HepG2 (cell line): ENCODE measurements at regions not wholly inside any gene's neighbourhood (a gene's known extent, or its start where the extent isn't known, plus 50 kb on each side); places are given as distances from the start of the nearest gene placed in this dataset.

Source experiments
- GZF1 ChIP-seq: sonication (generic); formaldehyde crosslinking; IDR thresholded peaks from 2 replicates; pipeline ENCODE4 v1.5.1; 2020; ENCODE audit warnings: mild to moderate bottlenecking, missing genetic modification reagents
- PAXIP1 ChIP-seq: sonication (generic); formaldehyde crosslinking; conservative IDR thresholded peaks from 2 replicates; pipeline ENCODE4 v1.4.0; 2020; ENCODE audit warnings: mild to moderate bottlenecking, missing genetic modification reagents, moderate library complexity
- ZNF468 ChIP-seq: sonication (generic); formaldehyde crosslinking; IDR thresholded peaks from 2 replicates; pipeline ENCODE4 v1.8.0; 2022; ENCODE audit warnings: mild to moderate bottlenecking, moderate library complexity, missing genetic modification reagents
- ZNF598 ChIP-seq: sonication (generic); formaldehyde crosslinking; IDR thresholded peaks from 2 replicates; pipeline ENCODE4 v1.5.1; 2020; ENCODE audit warnings: mild to moderate bottlenecking, missing genetic modification reagents, borderline replicate concordance
- ZNF784 ChIP-seq: sonication (generic); formaldehyde crosslinking; IDR thresholded peaks from 2 replicates; pipeline ENCODE4 v1.5.1; 2020; ENCODE audit warnings: missing genetic modification reagents, mild to moderate bottlenecking, borderline replicate concordance
- TF ChIP-seq, protein P1 (sequence below): sonication (generic); formaldehyde crosslinking; IDR thresholded peaks from 2 replicates; pipeline ENCODE4 v1.4.0; 2020; ENCODE audit warnings: mild to moderate bottlenecking, missing genetic modification reagents

- TF ChIP-seq, protein P1, sequence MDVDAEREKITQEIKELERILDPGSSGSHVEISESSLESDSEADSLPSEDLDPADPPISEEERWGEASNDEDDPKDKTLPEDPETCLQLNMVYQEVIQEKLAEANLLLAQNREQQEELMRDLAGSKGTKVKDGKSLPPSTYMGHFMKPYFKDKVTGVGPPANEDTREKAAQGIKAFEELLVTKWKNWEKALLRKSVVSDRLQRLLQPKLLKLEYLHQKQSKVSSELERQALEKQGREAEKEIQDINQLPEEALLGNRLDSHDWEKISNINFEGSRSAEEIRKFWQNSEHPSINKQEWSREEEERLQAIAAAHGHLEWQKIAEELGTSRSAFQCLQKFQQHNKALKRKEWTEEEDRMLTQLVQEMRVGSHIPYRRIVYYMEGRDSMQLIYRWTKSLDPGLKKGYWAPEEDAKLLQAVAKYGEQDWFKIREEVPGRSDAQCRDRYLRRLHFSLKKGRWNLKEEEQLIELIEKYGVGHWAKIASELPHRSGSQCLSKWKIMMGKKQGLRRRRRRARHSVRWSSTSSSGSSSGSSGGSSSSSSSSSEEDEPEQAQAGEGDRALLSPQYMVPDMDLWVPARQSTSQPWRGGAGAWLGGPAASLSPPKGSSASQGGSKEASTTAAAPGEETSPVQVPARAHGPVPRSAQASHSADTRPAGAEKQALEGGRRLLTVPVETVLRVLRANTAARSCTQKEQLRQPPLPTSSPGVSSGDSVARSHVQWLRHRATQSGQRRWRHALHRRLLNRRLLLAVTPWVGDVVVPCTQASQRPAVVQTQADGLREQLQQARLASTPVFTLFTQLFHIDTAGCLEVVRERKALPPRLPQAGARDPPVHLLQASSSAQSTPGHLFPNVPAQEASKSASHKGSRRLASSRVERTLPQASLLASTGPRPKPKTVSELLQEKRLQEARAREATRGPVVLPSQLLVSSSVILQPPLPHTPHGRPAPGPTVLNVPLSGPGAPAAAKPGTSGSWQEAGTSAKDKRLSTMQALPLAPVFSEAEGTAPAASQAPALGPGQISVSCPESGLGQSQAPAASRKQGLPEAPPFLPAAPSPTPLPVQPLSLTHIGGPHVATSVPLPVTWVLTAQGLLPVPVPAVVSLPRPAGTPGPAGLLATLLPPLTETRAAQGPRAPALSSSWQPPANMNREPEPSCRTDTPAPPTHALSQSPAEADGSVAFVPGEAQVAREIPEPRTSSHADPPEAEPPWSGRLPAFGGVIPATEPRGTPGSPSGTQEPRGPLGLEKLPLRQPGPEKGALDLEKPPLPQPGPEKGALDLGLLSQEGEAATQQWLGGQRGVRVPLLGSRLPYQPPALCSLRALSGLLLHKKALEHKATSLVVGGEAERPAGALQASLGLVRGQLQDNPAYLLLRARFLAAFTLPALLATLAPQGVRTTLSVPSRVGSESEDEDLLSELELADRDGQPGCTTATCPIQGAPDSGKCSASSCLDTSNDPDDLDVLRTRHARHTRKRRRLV (CRISPR knock-in tag), result no peak
- no peak for TF ChIP-seq ZNF784 (CRISPR knock-in tag)
- no peak for TF ChIP-seq ZNF598
- TF ChIP-seq GZF1 (CRISPR knock-in tag), result no peak
- TF ChIP-seq PAXIP1, result no peak
- no peak for TF ChIP-seq ZNF468 (CRISPR knock-in tag)
Observed at GRCh38 chr16:80063031-80063712, 462.6 kb upstream of the MAF start (continued).
